ENCODE measurements at regions not wholly inside any gene's neighbourhood (a gene's known extent, or its start where the extent isn't known, plus 50 kb on each side); places are given as distances from the start of the nearest gene placed in this dataset.
A peak's percentile ranks its signal among the peaks of the same experiment; 100 is the strongest.
"Not testable (repeated sequence)": the region's sequence is repeated elsewhere in the genome, so short reads cannot be mapped to it uniquely, and the experiment has no call there.

DNA sequence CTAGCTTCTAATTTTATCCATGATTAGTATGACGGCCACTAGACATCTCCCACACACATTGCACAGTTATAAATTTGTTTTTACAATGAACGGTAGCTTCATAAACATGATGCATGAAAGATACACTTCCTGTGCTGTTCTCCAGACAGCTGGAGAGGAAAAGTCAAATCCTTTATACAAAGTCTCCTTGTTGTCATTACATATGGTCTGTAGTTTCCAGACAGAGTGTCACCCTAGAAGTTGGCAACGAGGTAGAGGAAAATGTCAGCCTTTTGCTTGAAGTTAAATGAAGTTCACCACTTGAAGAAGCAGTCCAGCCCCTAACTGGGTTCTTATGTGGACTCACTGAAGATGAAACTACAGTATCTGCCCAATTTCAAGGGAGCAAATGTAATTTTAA lies 253.0 kb upstream of the P2RY1 start:
- DNase-seq: no peak

DNA sequence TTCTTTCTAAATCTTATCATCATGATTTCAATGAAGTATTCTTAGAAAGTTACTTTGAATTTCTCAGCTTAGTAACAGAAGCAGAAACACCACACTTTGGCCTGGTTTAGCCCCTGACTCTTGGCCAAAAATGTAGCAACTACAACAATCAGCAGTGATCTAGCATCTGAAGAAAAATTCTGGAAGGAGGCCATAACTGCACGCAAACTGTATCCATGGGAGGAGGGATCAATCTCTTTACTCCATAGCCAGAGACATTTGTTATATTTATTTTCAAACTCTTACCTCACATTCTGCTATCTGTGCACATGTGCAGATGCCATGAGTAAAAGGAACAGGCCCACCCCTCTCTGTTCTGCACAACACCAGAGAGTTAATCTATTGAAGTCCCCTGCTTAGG lies 251.0 kb upstream of the P2RY1 start:
- peak; percentile 84 for DNase-seq

DNA sequence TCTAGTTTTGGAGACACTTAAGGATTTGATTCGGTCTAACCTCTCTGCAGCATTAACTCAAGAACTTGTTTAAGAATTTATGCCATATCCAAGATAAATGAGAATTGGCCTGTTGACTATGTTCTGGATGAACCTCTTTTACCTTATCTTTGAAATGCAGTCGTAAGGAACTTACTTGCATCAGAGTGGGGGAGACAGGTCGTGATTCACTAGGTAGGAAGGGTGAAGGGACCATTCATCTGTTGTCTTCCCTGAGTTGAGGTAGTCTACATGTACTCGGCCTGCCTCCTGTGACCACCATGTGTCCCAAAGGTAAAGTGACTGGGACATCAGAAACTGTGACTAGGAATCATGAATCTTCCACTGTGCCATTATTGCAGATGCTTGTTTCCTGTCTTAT lies 248.0 kb upstream of the P2RY1 start:
- no peak for DNase-seq

- DNase-seq: no peak
Measured at GRCh38 chr3:152587861-152588260, 247.1 kb upstream of the P2RY1 start.

DNA sequence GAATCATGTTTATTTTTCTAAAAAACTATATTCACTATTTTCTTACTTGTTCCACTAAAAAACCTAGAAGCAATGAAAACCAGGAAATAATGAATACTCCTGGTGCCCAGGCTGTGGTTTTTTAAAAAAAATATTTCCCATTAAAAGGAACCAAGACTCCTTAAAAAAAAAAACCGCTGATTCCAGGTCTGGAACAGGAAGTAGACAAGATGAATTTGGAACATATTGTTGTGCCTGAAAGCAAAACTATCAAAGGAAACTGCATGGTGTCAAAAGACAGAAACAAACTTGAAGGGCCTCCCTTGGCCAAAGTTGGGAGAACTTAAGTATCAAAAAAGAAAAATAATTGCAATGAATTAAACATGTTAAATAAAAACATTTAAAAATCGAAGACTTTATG lies 245.3 kb upstream of the P2RY1 start:
- no peak for DNase-seq

DNA sequence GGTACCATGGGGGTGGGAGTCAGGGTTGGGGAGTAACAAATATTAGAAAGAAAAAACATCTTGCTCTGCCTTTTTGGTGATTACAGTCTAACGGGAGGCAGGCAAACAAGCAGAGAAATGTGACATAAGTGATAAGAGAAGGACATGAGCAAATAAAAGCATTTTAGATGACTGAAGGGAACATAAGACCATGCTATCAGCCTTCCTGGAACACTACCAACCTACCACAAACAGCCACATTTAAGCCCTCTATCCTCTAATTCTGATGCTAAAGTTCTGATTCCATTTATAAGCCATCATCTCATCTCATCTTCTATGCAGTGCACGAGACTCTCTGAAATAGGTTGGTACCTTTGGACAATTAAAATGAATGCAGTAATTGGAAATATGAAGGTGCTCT lies 243.4 kb upstream of the P2RY1 start:
- DNase-seq: no peak

GRCh38 chr3:152593242-152593641 lies 241.7 kb upstream of the P2RY1 start:
- DNase-seq: no peak

- DNase-seq: peak; percentile 85
Measured at GRCh38 chr3:152595975-152596821, 238.7 kb upstream of the P2RY1 start.

DNA sequence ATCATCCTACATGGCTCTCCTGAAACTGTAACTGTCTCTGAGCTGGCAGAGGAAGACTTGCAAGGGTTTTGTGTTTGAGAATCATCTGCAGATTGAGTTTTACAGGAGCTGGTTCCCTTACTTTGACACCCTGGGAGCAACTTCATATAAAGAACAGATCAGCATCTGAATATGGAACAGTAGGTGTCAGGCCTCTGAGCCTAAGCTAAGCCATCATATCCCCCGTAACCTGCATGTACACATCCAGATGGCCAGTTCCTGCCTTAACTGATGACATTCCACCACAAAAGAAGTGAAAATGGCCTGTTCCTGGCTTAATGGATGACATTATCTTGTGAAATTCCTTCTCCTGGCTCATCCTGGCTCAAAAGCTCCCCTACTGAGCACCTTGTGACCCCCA lies 238.1 kb upstream of the P2RY1 start:
- DNase-seq: not testable (repeated sequence)

GRCh38 chr3:152606146-152606545 lies 228.8 kb upstream of the P2RY1 start:
- DNase-seq: no peak

GRCh38 chr3:152607179-152607578 lies 227.8 kb upstream of the P2RY1 start:
- no peak for DNase-seq

- DNase-seq: no peak
Measured at GRCh38 chr3:152608696-152609594, 226.0 kb upstream of the P2RY1 start.

DNA sequence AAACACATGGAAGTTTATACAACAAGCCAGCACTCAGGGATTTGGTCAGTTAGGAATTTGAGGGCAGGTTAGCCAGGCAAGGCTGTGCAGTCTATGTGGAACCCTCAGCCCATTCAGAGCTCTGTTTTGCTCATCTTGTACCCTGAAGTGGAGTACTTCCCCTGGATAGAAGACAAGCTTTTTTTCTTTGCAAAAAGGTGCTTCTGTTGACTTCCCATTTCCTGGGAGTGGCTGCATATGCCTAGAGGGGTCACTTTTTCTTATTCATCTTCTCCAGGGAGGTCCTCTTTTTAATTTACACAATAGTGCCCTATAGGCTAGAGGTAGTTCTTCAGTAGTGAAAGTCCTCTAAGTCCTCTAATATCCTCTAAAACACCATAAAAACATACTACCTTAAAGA lies 225.0 kb upstream of the P2RY1 start:
- DNase-seq: no peak

- DNase-seq: no peak
Measured at GRCh38 chr3:152610622-152611021, 224.3 kb upstream of the P2RY1 start.

DNA sequence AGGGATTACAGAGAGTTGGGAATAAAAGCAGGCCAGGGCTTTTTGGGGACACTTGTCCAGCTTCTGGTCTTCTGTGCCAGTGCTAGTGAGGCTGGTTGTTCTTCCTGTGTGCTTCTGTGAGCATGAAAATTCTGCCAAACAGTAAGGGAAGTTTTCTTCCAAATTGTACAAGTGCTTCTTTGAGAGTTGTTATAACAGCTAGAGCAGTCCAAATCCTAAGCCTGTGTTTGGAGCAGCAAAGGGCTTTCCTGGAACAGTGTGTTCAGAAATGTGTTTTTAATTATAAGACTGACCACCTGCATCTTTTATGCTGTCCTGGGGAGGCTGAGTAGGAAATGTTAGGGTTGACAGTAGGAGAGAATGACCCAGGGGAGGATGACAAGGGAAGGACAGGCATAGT lies 223.0 kb upstream of the P2RY1 start:
- DNase-seq: peak; percentile 15

DNA sequence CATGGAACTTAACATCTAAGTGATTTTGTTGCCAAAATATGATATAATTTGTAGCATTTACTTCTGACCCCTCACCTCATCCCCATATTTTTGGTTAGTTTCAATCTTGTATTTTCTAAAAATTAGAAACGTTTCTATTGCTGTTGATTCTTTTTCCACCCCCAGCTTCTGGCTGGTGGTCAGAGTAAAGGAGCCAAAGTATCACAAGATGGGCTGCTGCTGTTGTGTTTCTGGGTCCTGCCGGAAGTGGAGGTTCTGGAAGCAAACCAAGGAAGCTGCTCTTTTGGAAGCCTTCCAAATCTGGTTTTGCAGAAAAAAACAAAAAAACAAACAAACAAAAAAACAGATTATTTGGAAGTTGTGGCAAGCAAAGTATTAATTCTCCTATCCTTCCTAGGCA lies 221.1 kb upstream of the P2RY1 start:
- no peak for DNase-seq

DNA sequence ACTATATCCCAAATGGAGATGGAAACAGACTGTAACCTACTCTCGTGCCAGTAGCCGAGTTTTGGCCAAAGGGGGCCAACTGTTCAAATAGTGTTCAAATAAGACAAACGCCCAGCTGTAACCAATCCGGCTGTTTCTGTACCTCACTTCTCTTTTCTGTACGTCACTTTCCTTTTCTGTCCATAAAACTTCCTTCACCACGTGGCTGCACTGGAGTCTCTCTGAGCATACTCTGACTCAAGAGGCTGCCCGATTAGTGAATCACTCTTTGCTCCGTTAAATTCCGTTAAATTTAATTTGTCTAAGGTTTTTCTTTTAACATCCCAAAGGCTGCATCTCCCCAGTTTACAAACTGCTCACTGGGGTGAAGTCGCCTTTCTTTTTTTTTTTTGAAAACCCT lies 219.2 kb upstream of the P2RY1 start:
- no peak for DNase-seq

DNA sequence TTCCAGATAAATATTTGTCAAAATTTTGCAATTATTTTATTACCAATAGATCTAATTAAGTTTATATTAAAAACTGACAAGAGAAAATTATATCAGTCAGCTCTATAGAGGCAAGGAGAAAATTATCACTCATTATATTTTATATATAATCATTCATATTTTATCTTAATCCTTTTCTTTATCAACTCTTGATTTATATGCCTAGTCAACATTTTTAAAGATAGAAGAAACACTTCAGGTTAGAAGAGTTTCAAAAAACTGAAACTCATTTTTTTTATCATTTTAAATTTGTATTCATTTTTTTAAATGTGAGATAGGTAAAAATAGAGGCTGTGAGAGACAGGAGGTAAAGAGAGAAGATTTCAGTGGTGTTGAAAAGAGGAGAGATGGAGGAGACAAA lies 217.3 kb upstream of the P2RY1 start:
- no peak for DNase-seq

DNA sequence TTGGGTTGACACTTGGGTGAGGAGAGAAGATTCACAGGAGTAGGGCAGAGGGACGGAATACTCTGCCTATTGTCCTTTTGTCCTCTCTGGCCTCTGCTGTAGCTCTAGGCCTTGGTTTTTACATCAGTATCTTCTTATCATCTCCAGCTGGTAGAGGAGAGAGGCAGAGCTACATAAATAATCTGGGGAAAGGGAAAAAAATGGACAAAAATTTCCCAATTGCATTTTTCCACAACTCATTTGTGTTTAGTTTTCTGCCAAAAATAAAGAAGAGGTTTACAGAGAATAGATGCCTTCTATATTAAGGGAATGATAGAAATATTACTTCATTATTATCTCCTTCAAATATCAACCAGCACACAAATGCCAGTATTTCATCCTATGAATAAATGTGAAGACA lies 216.4 kb upstream of the P2RY1 start:
- DNase-seq: peak; percentile 21

- peak; percentile 15 for DNase-seq
Measured at GRCh38 chr3:152619691-152620090, 215.2 kb upstream of the P2RY1 start.

DNA sequence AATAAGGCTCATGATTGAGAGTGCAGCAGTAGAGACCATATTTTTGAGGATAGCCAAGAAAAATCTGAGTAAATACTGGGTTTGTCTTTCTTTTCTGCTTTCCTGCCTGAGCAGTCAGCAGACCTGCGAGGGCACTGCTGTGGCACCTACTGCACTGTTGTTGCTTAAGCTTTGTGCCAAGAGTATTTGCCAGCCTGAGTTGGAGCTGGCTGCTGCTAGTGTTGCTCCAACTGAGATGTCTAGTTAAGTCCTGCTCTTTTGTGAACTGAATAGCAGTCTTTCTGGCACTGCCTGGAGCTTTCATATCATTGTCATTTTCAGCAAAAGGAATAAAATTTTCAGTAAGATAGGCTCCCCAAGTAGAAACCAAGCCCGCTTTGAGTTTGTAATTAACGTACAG lies 214.5 kb upstream of the P2RY1 start:
- no peak for DNase-seq

- DNase-seq: peak; percentile 45
Measured at GRCh38 chr3:152621006-152621868, 213.7 kb upstream of the P2RY1 start.

Measured in skin of body (tissue), 1 donor.